ENCODE measurements at regions not wholly inside any gene's neighbourhood (a gene's known extent, or its start where the extent isn't known, plus 50 kb on each side); places are given as distances from the start of the nearest gene placed in this dataset.

DNA sequence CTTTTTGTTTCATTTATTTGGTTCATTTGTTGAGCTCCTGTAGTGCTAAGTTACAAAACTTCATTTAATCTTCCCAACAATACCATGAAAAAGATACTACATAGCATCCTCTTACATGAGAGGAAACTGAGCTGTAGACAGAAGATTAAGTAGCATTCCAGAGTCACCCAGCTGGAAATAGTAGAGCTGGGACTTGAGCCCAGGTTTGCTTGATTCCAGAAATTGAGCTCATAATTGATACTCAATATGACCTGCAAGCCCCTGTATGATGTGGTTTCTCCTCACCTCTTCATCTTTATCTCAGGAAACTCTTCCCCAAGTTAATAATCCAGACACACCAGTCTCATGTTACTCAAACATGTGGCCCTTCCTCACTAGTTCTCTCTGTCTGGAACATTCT is 87.0 kb upstream of the DAAM1 start:
- peaks cover 4% of the 10 kb centered on the region for H3K9me3 Mint-ChIP-seq
- H3K27ac Mint-ChIP-seq (ENCODE audit: unreplicated experiment) = no peak overlapping the region
- TF ChIP-seq CTCF (conservative IDR thresholded peaks at IDR 0.05) = no peak
- H3K27me3 Mint-ChIP-seq (ENCODE audit: low read depth) = peaks cover 7% of the 10 kb centered on the region
- DNase-seq (ENCODE audit: low read depth, low spot score) = no peak
- H3K36me3 Mint-ChIP-seq (ENCODE audit: low read depth) = no peaks in the 10 kb centered on the region
- H3K4me3 Mint-ChIP-seq = no peak overlapping the region
- peaks cover 1% of the 10 kb centered on the region for H3K4me1 Mint-ChIP-seq

GRCh38 chr14:59103396-59103795 is 85.1 kb upstream of the DAAM1 start:
- Mint-ChIP-seq H3K4me3 (no peak overlapping the region), H3K36me3 (ENCODE audit: low read depth) (no peaks in the 10 kb centered on the region), H3K9me3 (peaks cover 6% of the 10 kb centered on the region), H3K27me3 (ENCODE audit: low read depth) (peaks cover 7% of the 10 kb centered on the region), H3K4me1 (peaks cover 5% of the 10 kb centered on the region), H3K27ac (ENCODE audit: unreplicated experiment) (no peak overlapping the region)
- TF ChIP-seq CTCF (conservative IDR thresholded peaks at IDR 0.05) = no peak
- no peak for DNase-seq (ENCODE audit: low read depth, low spot score)

GRCh38 chr14:59107819-59108218 is 80.6 kb upstream of the DAAM1 start:
- no peak for TF ChIP-seq CTCF (conservative IDR thresholded peaks at IDR 0.05)
- Mint-ChIP-seq H3K27ac (ENCODE audit: unreplicated experiment) (no peak overlapping the region), H3K9me3 (peaks cover 16% of the 10 kb centered on the region), H3K4me1 (peaks cover 5% of the 10 kb centered on the region), H3K27me3 (ENCODE audit: low read depth) (peaks cover 4% of the 10 kb centered on the region), H3K4me3 (no peak overlapping the region), H3K36me3 (ENCODE audit: low read depth) (no peaks in the 10 kb centered on the region)
- DNase-seq (ENCODE audit: low read depth, low spot score) = no peak

DNA sequence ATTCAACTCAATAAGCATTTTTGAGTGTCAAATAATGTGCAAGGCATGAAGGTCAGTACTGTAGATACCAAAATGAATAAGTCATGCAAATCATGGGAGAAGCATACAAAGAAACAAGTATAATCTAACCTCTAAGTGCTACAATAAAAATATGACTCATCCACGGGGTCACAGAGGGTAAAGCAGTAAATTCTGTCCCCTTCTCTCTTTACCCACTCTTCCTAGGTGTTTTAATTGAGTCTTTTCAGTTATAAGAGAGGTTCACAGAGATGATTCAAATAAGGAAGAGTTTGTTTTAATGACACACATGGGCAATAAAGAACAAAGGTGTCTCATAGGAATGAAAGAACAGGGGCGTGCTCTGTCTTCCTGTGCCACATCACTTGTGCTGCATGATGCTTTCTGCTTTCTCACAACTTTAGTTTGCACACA is 71.5 kb upstream of the DAAM1 start:
- H3K27me3 Mint-ChIP-seq (ENCODE audit: low read depth) = no peaks in the 10 kb centered on the region
- DNase-seq (ENCODE audit: low read depth, low spot score) = no peak
- H3K36me3 Mint-ChIP-seq (ENCODE audit: low read depth) = no peaks in the 10 kb centered on the region
- H3K4me1 Mint-ChIP-seq = peaks cover 7% of the 10 kb centered on the region
- H3K27ac Mint-ChIP-seq (ENCODE audit: unreplicated experiment) = no peak overlapping the region
- no peak for TF ChIP-seq CTCF (conservative IDR thresholded peaks at IDR 0.05)
- no peak overlapping the region for H3K4me3 Mint-ChIP-seq
- peaks cover 7% of the 10 kb centered on the region for H3K9me3 Mint-ChIP-seq

DNA sequence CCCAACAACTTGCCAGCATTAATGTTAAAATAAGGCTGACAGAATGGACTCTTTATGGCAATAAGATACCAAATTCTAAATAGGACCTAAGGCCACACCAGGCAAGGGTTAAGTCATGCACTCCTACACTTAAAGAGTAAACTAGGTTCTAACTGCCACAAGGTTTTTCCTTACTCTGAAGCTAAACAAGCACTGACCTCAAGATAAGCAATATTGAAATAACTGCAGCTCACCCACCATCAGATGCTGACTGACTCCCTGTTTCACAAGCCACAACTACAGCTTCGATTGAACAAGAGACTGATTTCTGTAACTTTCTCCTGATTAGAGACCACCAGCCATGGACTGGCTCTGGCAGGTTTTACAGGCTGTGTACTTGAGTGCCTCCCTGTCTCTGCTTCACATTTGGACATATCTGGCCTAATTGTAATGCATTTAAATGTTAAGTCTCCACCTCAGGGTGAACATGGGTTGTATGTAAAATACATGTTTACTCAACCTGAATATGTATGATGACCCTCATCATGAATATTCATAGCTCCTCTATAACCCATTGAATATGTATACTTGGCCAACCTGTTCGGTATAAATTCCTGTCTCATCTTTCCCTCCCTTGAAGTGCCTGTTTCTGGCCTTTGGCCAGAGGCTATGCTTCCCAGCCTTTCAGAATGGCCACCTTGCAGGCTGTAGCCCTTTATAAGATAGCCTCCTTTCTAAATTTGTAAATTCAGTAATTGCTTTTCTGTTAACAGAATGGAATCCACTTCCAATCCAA is 70.5 kb upstream of the DAAM1 start:
- no peaks in the 10 kb centered on the region for H3K36me3 Mint-ChIP-seq (ENCODE audit: low read depth)
- H3K9me3 Mint-ChIP-seq = no peaks in the 10 kb centered on the region
- H3K4me1 Mint-ChIP-seq = peaks cover 7% of the 10 kb centered on the region
- no peak overlapping the region for H3K27ac Mint-ChIP-seq (ENCODE audit: unreplicated experiment)
- TF ChIP-seq CTCF (conservative IDR thresholded peaks at IDR 0.05) = no peak
- no peaks in the 10 kb centered on the region for H3K27me3 Mint-ChIP-seq (ENCODE audit: low read depth)
- no peak for DNase-seq (ENCODE audit: low read depth, low spot score)
- H3K4me3 Mint-ChIP-seq = no peak overlapping the region

All from neural crest cell (in vitro differentiated cells).